C1 segment of cervical spinal cord (tissue), 14 donors: ENCODE measurements at regions not wholly inside any gene's neighbourhood (a gene's known extent, or its start where the extent isn't known, plus 50 kb on each side); places are given as distances from the start of the nearest gene placed in this dataset.
"Not testable (repeated sequence)": the region's sequence is repeated elsewhere in the genome, so short reads cannot be mapped to it uniquely, and the experiment has no call there.

Experiments used
- DNase-seq, 14 donors: peaks; one replicate each; lab custom pipeline; 2025; lab: John Stamatoyannopoulos, UW

DNA sequence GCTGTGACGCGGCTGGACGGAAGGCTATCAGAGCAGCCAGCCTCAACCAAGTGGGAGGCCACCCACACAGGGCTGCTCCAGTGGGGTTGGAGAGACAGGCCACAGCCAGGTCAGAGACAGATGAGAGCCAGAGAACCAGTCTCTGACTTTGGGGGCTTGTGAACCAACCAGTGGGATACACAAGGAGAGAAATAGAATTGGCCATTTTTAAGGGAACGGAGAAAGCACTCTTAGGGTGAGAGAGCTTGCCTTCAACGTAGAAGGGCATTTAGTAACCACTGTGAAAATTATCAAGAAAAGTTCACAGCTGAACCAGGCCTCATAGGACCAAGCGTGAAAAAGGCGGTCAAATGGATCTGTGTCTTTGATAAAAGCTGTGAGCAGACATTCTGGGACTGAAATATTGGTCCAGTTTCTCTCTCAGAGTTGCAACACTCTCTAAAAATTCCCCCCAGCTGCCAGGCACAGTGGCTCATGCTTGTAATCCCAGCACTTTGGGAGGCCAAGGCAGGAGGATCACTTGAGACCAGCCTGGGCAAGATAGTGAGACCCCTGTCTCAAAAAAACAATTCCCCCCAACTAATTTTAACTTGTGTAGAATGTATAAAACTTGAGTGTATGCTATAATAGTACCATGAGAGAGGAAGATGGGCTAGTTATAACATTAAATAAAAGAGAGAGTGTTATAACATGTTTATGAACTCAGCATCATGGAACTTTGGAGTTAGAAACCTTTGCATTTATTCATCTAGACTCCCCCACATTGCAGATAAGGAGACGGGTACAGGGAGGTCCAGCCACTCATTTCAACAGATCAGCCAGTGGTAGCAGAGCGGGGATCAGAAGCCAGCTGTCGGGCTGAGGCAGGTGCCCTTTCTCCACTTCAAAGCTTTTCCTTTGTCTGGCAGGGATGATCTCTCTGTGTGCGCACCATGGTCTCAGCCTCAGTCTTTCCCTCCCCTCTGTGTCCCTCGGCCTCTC is 132.2 kb downstream of the NPIPB11 start:
- not testable (repeated sequence) for DNase-seq

DNA sequence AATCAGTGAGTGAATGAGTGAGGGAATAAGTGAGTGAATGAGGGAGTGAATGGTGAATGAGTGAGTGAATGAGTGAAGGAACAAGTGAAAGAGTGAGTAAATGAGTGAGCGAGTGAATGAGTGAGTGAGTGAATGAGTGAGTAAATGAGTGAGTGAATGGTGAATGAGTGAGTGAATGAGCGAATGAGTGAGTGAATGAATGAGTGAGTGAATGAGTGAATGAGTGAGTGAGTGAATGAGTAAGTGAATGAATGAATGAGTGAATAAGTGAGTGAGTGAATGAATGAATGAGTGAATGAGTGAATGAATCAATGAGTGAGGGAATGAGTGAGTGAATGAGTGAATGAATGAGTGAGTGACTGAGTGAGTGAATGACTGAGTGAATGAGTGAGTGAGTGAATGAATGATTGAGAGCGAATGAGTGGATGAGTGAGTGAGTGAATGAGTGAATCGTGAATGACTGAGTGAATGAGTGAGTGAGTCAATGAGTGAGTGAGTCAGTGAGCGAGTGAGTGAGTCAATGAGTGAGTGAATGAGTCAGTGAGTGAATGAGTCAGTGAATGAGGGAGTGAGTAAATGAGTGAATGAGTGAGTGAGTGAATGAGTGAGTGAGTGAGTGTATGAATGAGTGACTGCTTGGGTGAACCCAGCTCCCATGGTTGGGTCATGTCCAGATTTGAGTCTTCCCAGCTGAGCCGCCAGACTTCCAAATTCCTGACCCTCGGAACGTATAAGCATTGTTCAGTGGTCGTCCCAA is 133.0 kb downstream of the NPIPB11 start:
- not testable (repeated sequence) for DNase-seq

DNA sequence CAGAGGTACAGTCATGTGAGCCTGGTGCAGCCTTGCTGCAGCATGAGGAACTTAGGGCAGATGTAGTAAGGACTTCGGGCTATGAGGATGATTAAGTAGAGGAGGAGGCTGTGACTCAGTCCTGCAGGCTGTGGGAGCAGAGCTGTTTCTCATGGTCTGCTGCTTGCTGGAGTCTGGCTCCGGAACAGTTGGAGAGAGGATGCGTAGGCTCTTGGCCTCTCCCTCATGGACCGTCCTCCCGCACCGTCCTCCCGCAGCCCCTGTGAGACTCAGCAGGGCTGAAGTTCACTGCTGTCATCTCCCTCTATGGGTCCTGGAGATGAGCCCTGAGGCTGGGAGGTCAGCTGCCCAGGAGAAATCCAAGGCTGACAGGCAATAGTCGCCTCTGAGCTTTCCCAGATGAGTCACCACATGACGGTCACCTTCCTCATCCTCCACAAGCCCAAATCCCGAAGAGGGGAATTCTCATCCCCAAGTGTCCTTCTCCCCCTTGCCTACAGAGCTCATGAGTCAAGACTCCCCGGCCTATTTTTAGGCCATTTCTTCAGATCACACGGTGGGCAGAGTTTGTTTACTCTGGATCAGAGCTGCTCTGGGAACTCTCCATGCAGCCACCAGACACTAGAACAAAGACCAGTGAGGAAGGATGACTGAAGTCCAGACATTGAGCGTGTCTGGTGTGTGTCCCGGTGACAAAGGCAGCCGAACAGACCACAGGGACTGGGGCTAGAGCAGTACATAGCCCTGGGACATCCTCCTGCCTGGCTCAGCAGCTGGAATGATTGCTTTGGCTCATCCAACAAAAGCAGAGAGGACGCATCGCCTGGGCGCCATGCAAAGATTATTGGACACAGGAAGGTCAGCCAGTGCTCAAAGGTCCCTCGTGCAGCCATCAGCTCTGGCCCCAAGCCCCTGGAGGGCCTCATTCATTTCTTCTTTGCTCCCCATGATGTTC is 134.5 kb downstream of the NPIPB11 start:
- not testable (repeated sequence) for DNase-seq

DNA sequence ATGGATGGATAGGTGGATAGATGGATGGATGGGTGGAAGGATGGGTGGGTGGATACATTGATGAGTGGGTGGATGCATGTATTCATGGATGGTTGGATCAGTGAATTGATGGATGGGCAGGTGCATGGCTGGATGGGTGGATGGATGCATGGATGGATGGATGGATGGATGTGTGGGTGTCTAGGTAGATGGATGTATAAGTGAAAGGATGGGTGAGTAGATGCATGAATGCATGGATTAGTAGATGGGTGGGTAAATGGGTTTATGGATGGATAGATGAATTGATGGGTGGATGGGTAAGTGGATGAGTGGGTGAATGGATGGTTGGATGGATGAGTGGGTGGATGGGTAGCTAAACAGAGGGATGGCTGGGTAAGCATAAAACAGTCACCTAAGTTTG is 135.6 kb downstream of the NPIPB11 start:
- not testable (repeated sequence) for DNase-seq

DNA sequence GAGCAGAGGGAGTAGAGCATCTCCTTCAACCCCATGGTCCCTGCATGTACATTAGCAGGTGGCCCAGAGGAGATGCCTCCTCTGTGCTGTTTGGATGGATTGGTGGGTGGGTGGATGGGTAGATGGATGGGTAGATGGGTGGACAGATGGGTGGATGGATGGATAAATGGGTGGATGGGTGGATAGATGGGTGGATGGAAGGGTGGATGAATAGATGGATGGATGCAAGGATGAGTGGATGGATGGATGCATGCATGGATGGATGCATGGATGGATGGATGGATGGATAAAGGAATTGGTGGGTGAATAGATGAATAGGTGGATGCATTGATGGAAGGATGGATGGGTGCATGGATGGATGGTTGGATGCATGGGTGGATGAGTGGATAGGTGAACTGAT is 136.5 kb downstream of the NPIPB11 start:
- not testable (repeated sequence) for DNase-seq

DNA sequence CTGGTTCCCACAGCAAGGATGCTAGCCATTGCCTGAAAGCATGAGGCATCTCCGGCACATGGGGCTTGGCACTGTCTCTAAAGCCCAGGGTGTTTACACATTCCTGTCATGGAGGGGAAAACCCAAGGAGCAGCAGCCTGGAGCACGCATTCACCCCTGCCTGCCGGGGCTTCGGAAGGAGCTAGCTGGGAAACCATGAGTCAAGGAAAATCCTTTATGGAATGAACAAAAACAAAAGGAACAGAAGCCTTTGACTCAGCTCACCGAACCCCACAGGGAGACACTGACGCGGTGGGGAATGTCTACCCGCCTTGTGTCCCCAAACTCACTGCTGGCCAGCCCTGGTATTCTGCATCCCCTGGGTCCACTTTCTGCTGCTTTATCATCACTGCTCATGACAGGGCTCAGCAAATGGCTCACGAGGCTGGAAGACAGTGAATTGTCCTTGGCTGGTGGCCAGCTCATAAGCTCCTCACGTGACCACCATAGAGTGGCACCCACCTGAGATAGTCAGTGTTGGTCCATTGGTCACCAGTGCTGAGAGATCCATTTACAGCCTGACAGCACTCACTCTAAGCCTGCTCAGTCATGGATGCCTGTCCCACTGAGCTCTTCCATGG is 137.2 kb downstream of the NPIPB11 start:
- not testable (repeated sequence) for DNase-seq

DNA sequence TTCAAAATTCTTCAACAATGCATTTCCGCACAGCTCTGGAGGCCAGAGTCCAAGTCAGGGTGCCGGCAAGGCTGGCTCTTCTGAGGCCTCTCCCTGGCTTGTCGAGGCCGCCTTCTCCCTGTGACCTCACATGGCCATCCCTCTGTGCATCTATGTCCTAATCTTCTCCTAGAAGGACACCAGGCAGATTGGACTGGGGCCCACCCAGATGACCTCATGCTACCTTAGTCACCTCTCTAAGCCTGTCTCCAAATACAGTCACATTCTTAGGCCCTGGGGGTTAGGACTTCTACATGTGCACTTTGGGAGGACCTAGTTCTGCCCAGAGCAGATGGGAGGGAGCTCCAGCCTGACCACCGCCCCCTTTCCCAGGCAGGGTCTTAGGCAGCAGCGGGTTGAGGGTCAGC is 137.7 kb downstream of the NPIPB11 start:
- not testable (repeated sequence) for DNase-seq

DNA sequence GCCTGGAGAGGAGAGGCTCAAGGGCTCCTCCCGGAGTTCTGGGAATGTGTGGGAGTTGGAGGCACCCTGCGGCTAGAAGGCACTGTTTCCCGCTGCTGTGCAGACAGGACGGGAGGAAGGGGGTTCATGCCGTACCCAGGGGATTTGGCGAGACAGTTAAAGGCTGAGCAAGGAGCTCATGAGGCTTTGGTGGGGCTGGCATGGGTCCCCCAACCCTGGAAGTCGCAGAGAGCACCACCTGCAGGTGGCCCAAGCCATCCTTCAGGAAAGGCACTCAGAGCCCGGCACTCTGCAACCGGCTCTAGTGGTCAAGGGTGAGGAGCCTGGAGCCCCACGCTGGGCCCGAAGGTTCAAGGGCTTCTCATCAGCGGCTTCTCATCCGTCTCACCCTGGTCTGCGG is 138.2 kb downstream of the NPIPB11 start:
- DNase-seq = not testable (repeated sequence)

DNA sequence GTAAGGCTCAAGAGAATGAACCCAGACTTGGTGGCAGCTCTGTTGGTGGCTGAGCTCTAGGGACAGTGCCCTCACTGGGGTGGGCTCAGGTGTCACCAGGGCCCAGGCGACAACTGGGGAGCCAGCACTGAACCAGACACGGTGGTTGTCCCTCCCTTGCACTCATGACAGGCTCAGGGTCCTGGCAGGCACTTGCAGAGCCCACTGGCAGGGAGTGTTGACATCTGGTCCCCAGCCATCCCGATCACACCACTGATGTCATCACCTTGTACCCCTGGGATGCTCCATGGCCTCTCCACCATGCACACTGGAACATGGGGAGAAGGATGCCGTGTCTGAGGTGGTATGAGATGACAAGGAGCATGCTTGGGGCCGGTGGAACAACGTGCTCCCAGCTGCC is 138.6 kb downstream of the NPIPB11 start:
- not testable (repeated sequence) for DNase-seq

DNA sequence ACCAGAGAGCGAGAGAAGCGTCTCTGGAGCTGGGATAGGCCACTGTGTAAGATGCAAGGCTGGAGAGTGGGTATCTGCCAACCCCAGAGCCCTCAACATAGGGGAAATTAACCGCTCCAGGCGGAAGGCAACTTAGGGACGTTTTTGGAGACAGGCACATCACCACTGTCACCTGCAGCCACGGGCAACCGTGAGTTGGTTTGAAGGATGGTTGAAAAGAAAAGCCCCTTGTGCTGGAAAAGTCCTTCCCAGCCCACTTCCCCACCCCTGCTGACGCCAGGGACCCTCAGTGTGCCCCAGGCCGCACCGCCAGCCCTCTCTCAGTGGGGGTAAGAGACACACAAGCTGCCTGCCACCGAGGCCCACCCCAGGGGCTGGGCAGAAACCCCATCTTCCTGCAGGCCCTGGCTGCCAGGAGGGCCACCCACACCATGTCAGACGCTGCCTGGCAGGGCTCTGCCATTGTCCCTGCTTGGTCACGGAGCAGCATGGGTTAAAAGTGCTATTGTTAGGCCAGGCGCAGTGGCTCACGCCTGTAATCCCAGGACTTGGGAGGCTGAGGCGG is 139.4 kb downstream of the NPIPB11 start:
- DNase-seq = not testable (repeated sequence)

DNA sequence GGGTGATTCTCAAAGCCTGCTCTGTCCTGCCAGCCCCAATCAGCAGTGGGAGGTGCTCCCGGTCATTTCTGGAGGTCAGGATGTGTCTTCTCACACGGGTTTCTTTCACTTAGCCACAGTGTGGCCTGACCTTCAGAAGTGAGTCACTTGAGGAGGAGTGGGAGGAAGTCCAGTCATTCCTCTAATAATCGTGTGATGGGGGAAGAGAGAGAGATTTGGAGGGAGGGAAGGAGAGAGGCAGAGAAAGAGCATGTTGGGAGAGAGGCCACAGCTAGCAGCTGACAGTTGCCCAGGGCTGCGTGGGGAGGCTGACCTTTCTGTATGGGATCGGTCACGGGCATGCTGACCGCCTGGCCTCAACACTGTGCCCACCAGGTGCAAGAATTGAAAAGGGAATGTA is 139.9 kb downstream of the NPIPB11 start:
- not testable (repeated sequence) for DNase-seq

DNA sequence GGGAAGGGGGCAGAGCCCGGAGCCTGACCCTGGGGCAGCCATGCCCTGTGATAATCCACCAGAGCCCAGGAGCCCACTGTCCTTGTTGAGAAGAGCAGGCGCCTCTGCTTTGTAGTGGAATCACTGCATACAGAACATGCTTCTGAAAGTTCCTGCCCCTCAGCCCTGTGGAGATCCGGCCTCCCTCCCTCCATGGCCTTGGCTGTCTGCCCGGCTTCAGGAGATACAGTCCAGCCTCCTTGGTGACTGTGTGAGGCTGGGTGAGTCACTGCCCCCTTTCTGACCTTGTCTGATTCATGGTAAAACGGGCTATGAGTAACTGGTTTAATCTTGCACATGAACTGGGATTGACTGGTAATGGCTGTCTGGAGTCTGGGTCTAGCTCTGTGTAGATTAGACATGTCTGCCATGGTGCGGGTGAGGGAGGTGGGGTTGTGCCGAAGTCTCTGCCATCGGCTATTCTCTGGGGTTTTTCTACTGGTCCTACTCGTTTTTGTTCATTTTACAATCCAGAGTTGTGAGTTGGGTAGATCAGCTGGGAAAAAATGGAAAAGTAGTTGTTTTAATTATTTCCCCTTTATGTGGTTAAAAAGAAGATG is 141.2 kb downstream of the NPIPB11 start:
- DNase-seq = peak in 3 of 14 donors; percentile 16 to 49 (median 46)

DNA sequence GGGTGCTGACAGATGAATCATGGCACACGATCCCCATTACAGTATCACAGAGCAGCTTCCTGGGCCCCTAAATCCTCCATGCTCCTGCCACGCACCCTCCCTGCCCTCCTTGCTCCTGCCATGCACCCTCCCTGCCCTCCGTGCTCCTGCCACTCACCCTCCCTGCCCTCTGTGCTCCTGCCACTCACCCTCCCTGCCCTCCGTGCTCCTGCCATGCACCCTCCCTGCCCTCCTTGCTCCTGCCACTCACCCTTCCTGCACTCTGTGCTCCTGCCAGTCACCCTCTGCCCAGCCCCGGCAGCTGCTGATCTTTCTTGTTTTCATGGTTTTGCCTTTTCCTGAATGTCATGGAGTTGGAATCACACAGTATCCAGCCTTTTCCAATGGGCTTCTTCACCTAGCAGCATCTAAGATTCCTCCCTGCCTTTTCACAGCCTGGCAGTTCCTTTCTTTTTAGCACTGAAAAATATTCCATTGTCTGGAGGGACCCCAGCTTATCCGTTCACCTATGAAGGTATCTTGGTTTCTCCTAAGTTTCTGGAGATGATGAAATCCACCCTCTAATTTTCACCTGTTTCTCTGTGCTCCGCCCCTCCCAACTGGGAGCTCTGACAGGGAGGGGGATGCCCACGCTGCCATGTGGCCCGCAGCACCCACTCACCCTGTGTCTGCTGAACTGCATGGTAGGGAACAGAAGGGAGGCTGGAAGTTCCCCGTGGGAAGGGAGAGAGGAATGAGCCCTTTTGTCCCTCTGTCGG is 142.3 kb downstream of the NPIPB11 start:
- DNase-seq = not testable (repeated sequence)

DNA sequence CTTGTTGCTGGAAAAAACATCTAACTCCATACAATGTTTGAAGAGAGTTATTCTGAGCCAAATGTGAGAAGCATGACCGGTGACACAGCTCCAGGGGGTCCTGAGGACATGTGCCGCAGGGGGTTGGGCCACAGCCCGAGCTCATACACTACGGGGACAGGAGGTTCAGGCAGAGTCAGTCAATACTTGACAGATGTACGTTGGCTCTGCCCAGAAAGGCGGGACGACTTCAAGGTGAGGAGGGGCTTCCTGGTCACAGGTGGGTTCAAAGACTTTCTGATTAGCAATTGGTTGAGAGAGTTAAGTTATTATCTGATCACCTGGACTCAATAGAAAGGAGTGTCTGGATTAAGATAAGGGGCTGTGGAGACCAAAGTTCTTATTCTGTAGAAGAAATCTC is 143.8 kb downstream of the NPIPB11 start:
- not testable (repeated sequence) for DNase-seq

DNA sequence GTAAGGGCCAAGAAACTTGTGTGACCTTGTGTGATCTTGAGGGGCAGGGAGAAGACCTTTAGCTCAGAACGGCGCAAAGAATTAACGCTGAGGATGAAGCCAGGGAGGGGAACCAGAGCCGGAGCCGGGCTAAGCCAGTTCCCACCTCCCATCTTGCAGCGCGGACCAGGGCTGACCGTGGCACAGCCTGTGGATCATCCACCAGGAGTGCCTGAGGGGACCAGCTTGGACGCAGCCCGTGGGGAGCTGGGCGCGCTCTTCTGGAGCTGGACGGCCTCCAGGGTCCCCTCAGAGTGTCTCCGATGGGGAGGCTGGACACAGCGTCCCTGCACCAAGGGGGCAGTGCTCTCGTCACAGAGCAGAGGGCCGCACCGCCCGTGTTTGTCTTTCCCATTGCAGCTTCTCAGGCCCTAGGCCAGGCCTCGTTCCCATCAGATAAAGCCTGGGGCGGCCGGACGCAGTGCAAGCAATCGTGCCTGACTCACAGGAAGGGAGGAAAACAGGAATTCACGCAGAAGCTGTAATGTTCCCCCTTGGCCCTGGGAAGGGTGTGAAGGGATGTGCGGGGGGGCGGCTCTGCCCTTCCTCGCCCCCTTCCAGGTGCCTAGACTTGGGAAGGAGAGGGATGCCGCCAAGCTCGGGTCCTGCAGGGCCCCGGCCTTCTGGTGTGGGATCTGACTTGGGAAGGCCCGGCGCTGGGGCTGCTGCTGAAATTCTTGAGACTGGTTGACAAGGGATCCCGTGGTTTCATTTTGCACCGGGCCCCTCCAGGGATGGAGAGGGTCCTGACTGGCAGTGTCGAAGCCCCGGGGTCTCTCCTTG is 144.9 kb downstream of the NPIPB11 start:
- not testable (repeated sequence) for DNase-seq

DNA sequence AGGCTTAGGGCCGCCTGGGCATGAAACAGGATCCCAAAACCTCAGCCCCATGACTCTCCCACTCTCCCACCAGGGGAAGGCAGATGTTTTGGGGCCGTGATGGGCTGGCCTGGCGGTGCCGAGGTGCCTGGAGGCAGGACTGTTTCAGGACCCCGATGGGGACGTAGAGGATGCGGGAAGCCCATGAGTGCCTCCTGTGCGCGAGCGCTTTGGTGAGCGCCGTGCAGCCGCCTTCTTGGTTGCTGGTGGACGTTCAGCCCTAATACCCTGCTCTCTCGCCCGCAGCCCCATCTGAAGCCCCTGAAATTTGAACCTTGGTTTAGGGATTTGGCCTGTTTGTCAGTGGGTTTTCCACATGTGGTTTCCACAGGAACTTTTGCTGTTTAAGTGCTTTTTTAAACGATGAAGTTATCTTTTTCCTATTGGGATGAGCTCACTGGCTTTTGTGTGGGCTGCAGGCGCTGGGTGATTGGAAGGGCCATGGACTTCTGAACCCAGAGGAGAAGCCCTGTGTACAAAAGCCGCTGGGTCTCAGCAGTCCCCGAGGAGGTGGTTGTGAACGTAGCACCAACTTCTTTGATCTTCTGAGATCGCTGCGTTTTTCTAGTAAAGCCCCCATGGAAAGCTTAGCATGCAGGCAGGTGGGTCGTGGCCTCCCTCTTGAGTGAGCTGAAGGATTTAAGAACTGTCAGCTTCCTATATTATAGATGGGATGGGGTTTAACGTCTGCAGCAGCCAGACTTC is 145.7 kb downstream of the NPIPB11 start:
- DNase-seq = not testable (repeated sequence)

DNA sequence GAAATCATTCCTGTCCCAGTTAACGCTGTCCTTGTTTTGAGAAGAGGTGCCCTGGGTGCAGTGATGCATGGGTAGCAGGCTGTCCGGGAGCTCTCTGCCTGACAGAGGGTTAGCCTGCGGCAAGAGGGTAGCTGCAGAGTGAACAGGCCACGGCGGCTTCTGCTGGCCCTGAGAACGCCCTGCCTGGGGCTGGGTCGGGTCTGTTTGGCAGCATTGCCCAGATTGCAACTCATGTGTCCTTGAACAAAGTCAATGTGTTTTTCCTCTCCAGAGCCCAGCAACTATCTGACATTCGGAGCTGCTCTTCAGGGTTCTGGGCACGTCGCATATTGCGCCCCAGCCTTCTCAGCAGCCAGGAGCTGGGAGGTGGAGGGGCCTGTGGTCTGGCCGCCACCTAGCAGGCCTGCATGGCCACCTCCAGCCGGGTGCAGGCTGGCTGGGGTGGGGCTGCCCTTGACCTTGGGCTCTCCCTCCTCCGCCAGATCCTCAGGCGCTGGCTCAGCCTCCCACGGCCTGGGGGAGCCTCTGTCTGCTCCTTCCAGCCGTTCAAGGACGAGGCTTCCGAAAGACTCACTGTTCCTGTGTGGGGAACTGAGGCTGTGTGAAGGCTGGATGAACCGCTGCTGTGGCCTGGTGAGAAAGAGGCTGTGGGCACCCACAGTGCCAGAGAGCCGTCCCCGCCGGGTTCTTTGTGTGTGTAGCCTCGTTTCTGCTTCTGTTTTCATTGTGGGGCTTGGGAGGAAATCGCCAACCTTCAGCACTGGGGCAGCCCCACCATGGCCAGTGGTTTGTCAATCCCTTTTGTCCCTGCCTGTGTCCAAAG is 146.7 kb downstream of the NPIPB11 start:
- not testable (repeated sequence) for DNase-seq
